HCT116 (cell line): ENCODE measurements at regions not wholly inside any gene's neighbourhood (a gene's known extent, or its start where the extent isn't known, plus 50 kb on each side); places are given as distances from the start of the nearest gene placed in this dataset.

Source experiments
- ATAC-seq: fragments of 200-7000 bp; cut with Tn5 transposase; 2 replicates; pipeline ENCODE4 v1.9.1; 2020; ENCODE audit warnings: mild to moderate bottlenecking, moderate library complexity
- BruUV-seq: library from RNA; stranded (reverse); fragments of 400-500 nt; replicated peaks from 2 replicates; lab custom pipeline; 2021; lab: Mats Ljungman, UMichigan
- CTCF ChIA-PET: fragments of 300-600 bp; sonication (Branson Sonifier 250); formaldehyde crosslinking; loops from one replicate; lab custom pipeline; 2021; ENCODE audit warnings: antibody characterized with exemption; lab: Charles Lee
- POLR2A ChIA-PET: fragments of 300-600, 350-600 bp; sonication (Branson Sonifier 250); formaldehyde crosslinking; loops from one replicate; lab custom pipeline; 2021; ENCODE audit warnings: antibody characterized with exemption; lab: Charles Lee
- RAD21 ChIA-PET, 2 experiments: fragments of 300-600 bp; sonication (Branson Sonifier 250); formaldehyde crosslinking; loops; one replicate each; lab custom pipeline; 2023; ENCODE audit warnings: low total read pairs in 2 of 2; ENCODE audit not compliant: uncharacterized antibody in 2 of 2, unreplicated experiment in 2 of 2, low non-redundant PET in 1 of 2; lab: Charles Lee
- DNase-seq: peaks from one replicate; pipeline ENCODE4 v3.0.0-alpha.2; 2010; ENCODE audit warnings: low read depth, low spot score
- H2AFZ ChIP-seq: fragments of 200-600 bp; shearing (Covaris generic), sonication (generic); 2 replicates; pipeline ENCODE4 v1.6.1; 2017; ENCODE audit warnings: low read depth, mixed run types, mixed read lengths, antibody characterized with exemption, low read length; ENCODE audit not compliant: poor library complexity, severe bottlenecking
- H3K27ac ChIP-seq: 2 replicates; pipeline ENCODE4 v1.5.1; 2012; ENCODE audit warnings: low read depth, low read length
- H3K27me3 ChIP-seq: fragments of 200-600 bp; sonication (generic); 2 replicates; pipeline ENCODE4 v1.6.1; 2016; ENCODE audit warnings: mixed run types, low read length, mixed read lengths; ENCODE audit not compliant: insufficient read depth
- H3K36me3 ChIP-seq, 2 experiments: fragments of 200-500 bp in 1 of 2; fragments of 200-600 bp in 1 of 2; sonication (Bioruptor generic) in 1 of 2; sonication (generic) in 1 of 2; 2 replicates each; pipeline versions ENCODE4 v1.5.1 to v1.6.1; 2014 to 2016; ENCODE audit warnings: low read length in 2 of 2, inconsistent platforms in 1 of 2, mixed read lengths in 1 of 2, mixed run types in 1 of 2; ENCODE audit not compliant: insufficient read depth in 2 of 2, control insufficient read depth in 1 of 2
- H3K4me1 ChIP-seq, 2 experiments: fragments of 200-600 bp in 1 of 2; sonication (generic) in 1 of 2; 2 replicates each; pipeline versions ENCODE4 v1.5.1 to v1.6.1; 2012 to 2017; ENCODE audit warnings: low read length in 2 of 2, inconsistent platforms in 1 of 2, mild to moderate bottlenecking in 1 of 2, mixed read lengths in 1 of 2, mixed run types in 1 of 2, moderate library complexity in 1 of 2; ENCODE audit not compliant: insufficient read depth in 2 of 2, control insufficient read depth in 1 of 2
- H3K4me2 ChIP-seq: fragments of 200-600 bp; sonication (generic); 2 replicates; pipeline ENCODE4 v1.6.1; 2017; ENCODE audit warnings: mixed run types, low read length, mixed read lengths
- H3K4me3 ChIP-seq, 2 experiments: fragments of 200-600 bp in 1 of 2; sonication (generic) in 1 of 2; replicated peaks in 1 of 2; 2 replicates each; pipeline ENCODE4 v1.5.1; 2011 to 2016; ENCODE audit warnings: low read length in 2 of 2, control low read depth in 1 of 2, low read depth in 1 of 2, mild to moderate bottlenecking in 1 of 2, mixed read lengths in 1 of 2, mixed run types in 1 of 2
- H3K79me2 ChIP-seq: fragments of 200-600 bp; sonication (generic); 2 replicates; pipeline ENCODE4 v1.6.1; 2017; ENCODE audit warnings: mild to moderate bottlenecking, mixed run types, low read length, moderate library complexity, mixed read lengths; ENCODE audit not compliant: insufficient read depth
- H3K9ac ChIP-seq: fragments of 200-600 bp; sonication (generic); 2 replicates; pipeline ENCODE4 v1.6.1; 2016; ENCODE audit warnings: low read length, mixed read lengths
- H3K9me2 ChIP-seq: fragments of 200-600 bp; sonication (generic), shearing (Covaris generic); 2 replicates; pipeline ENCODE4 v1.6.1; 2017; ENCODE audit warnings: mixed run types, mild to moderate bottlenecking, moderate library complexity; ENCODE audit not compliant: insufficient read depth
- H3K9me3 ChIP-seq, 2 experiments: fragments of 200-500 bp in 1 of 2; fragments of 200-600 bp in 1 of 2; sonication (Bioruptor generic) in 1 of 2; sonication (generic) in 1 of 2; 2 replicates each; pipeline ENCODE4 v1.6.1; 2014 to 2017; ENCODE audit warnings: low read length in 2 of 2, mixed read lengths in 2 of 2, inconsistent platforms in 1 of 2, low read depth in 1 of 2, mild to moderate bottlenecking in 1 of 2, mixed run types in 1 of 2, moderate library complexity in 1 of 2; ENCODE audit not compliant: control insufficient read depth in 1 of 2, insufficient read depth in 1 of 2
- H4K20me1 ChIP-seq: fragments of 200-600 bp; sonication (generic), shearing (Covaris generic); 2 replicates; pipeline ENCODE4 v1.6.1; 2017; ENCODE audit warnings: mixed run types, mild to moderate bottlenecking, moderate library complexity; ENCODE audit not compliant: insufficient read depth
- ATF3 ChIP-seq: IDR thresholded peaks from 2 replicates; pipeline ENCODE4 v1.6.1; 2012
- CEBPB ChIP-seq: IDR thresholded peaks from 2 replicates; pipeline ENCODE4 v1.6.1; 2012; ENCODE audit warnings: low read depth
- CTCF ChIP-seq, 3 experiments: fragments of 200-600 bp in 1 of 3; sonication (generic) in 1 of 3; IDR thresholded peaks in 2 of 3; conservative IDR thresholded peaks in 1 of 3; 2 replicates each; pipeline ENCODE4 v1.5.1; 2012 to 2017; ENCODE audit warnings: low read depth in 2 of 3, low read length in 2 of 3, antibody characterized with exemption in 1 of 3, borderline replicate concordance in 1 of 3, control low read depth in 1 of 3, mild to moderate bottlenecking in 1 of 3, mixed read lengths in 1 of 3, mixed run types in 1 of 3, moderate library complexity in 1 of 3; ENCODE audit not compliant: insufficient read depth in 1 of 3
- EGR1 ChIP-seq: IDR thresholded peaks from 2 replicates; pipeline ENCODE4 v1.6.1; 2012; ENCODE audit warnings: low read depth
- EZH2 ChIP-seq: fragments of 200-600 bp; sonication (generic); IDR thresholded peaks from 2 replicates; pipeline ENCODE4 v1.6.1; 2017; ENCODE audit warnings: antibody characterized with exemption, mixed run types
- FOSL1 ChIP-seq: IDR thresholded peaks from 2 replicates; pipeline ENCODE4 v1.6.1; 2012; ENCODE audit warnings: low read depth
- JUND ChIP-seq: IDR thresholded peaks from 2 replicates; pipeline ENCODE4 v1.6.1; 2012
- MAX ChIP-seq: IDR thresholded peaks from 2 replicates; pipeline ENCODE4 v1.6.1; 2012
- POLR2A ChIP-seq: IDR thresholded peaks from 2 replicates; pipeline ENCODE4 v1.7.0; 2011; ENCODE audit warnings: borderline replicate concordance; ENCODE audit not compliant: insufficient read depth, insufficient read length; ENCODE audit errors: extremely low read depth
- POLR2AphosphoS5 ChIP-seq: IDR thresholded peaks from 2 replicates; pipeline ENCODE4 v1.6.1; 2011; ENCODE audit warnings: mild to moderate bottlenecking, low read depth, low read length, moderate library complexity
- RAD21 ChIP-seq: IDR thresholded peaks from 2 replicates; pipeline ENCODE4 v1.6.1; 2012; ENCODE audit warnings: low read depth, mild to moderate bottlenecking
- REST ChIP-seq: IDR thresholded peaks from 2 replicates; pipeline ENCODE4 v1.6.1; 2012; ENCODE audit warnings: low read depth
- SIN3A ChIP-seq: IDR thresholded peaks from 2 replicates; pipeline ENCODE4 v1.6.1; 2012; ENCODE audit warnings: low read depth
- SP1 ChIP-seq: IDR thresholded peaks from 2 replicates; pipeline ENCODE4 v1.6.1; 2012; ENCODE audit warnings: low read depth
- SRF ChIP-seq: IDR thresholded peaks from 2 replicates; pipeline ENCODE4 v1.6.1; 2012; ENCODE audit warnings: low read depth
- TCF7L2 ChIP-seq: IDR thresholded peaks from 2 replicates; pipeline ENCODE4 v1.7.0; 2011; ENCODE audit warnings: borderline replicate concordance, inconsistent platforms; ENCODE audit not compliant: insufficient read depth, insufficient read length; ENCODE audit errors: extremely low read depth
- YY1 ChIP-seq: IDR thresholded peaks from 2 replicates; pipeline ENCODE4 v1.6.1; 2011; ENCODE audit warnings: low read length, low read depth, moderate library complexity, mild to moderate bottlenecking; ENCODE audit not compliant: insufficient replicate concordance; ENCODE audit errors: extremely low read depth
- ZBTB33 ChIP-seq: IDR thresholded peaks from 2 replicates; pipeline ENCODE4 v1.6.1; 2011; ENCODE audit warnings: mild to moderate bottlenecking, low read length, moderate library complexity; ENCODE audit not compliant: insufficient replicate concordance; ENCODE audit errors: extremely low read depth
- ZNF274 ChIP-seq: fragments of 200-500 bp; sonication (Bioruptor generic); IDR thresholded peaks from 2 replicates; pipeline ENCODE4 v1.6.1; 2014; ENCODE audit warnings: mild to moderate bottlenecking, low read depth, low read length, inconsistent platforms
- intact Hi-C: fragments of 100-400 bp; cut with micrococcal nuclease; formaldehyde crosslinking; loops from 2 replicates; pipeline ENCODE4 v1.10.0; 2022

- no peak for DNase-seq
- RAD21 ChIA-PET = no interaction called here
- intact Hi-C loops = no loop called here
- no peak overlapping the region for H3K27ac ChIP-seq
- H3K9ac ChIP-seq = no peak overlapping the region
- H2AFZ ChIP-seq = no peak overlapping the region
- H3K4me1 ChIP-seq = no peaks in the 10 kb centered on the region
- H3K79me2 ChIP-seq = no peaks in the 10 kb centered on the region
- no TSS peak for BruUV-seq
- POLR2A ChIA-PET = no interaction called here
- no peaks in the 10 kb centered on the region for H4K20me1 ChIP-seq
- TF ChIP-seq YY1 (no peak), SP1 (no peak), REST (no peak), POLR2A (no peak), RAD21 (no peak), EZH2 (no peak), ATF3 (no peak), SIN3A (no peak), FOSL1 (no peak), MAX (no peak), CEBPB (no peak), POLR2AphosphoS5 (no peak), ZBTB33 (no peak), ZNF274 (no peak), CTCF (IDR thresholded peaks at IDR 0.05 in 2 of 3, conservative IDR thresholded peaks at IDR 0.05 in 1 of 3; ENCODE audit: borderline replicate concordance in 1 of 3, insufficient read depth in 1 of 3, low read depth in 2 of 3, low read length in 2 of 3) (no peak), SRF (no peak), JUND (no peak), TCF7L2 (no peak), EGR1 (no peak)
- CTCF ChIA-PET = no interaction called here
- no peak for ATAC-seq
- no peaks in the 10 kb centered on the region for H3K9me2 ChIP-seq
- H3K4me2 ChIP-seq = no peak overlapping the region
- H3K27me3 ChIP-seq = no peaks in the 10 kb centered on the region
- H3K4me3 ChIP-seq = no peak overlapping the region
- H3K9me3 ChIP-seq = no peaks in the 10 kb centered on the region
- no peaks in the 10 kb centered on the region for H3K36me3 ChIP-seq
Observed at GRCh38 chr20:16864963-16865362, 116.8 kb downstream of the OTOR start.
